Ammon's horn (tissue), 1 donor: ENCODE measurements at regions not wholly inside any gene's neighbourhood (a gene's known extent, or its start where the extent isn't known, plus 50 kb on each side); places are given as distances from the start of the nearest gene placed in this dataset.
"Not testable (repeated sequence)": the region's sequence is repeated elsewhere in the genome, so short reads cannot be mapped to it uniquely, and the experiment has no call there.

Source experiments
- DNase-seq: peaks from one replicate; pipeline ENCODE4 v3.0.0-alpha.2; 2016; ENCODE audit warnings: low spot score

- no peak for DNase-seq
Observed at GRCh38 chr16:79864032-79864780, 263.7 kb upstream of the MAF start.

GRCh38 chr16:79863128-79864031 is 262.8 kb upstream of the MAF start:
- no peak for DNase-seq

- DNase-seq: no peak
Observed at GRCh38 chr16:79862601-79863000, 262.1 kb upstream of the MAF start.

- no peak for DNase-seq
Observed at GRCh38 chr16:79856581-79856980, 256.0 kb upstream of the MAF start.

- DNase-seq: no peak
Observed at GRCh38 chr16:79850348-79850747, 249.8 kb upstream of the MAF start.

GRCh38 chr16:79849119-79849518 is 248.6 kb upstream of the MAF start:
- no peak for DNase-seq

- DNase-seq: no peak
Observed at GRCh38 chr16:79848719-79849118, 248.2 kb upstream of the MAF start.

- no peak for DNase-seq
Observed at GRCh38 chr16:79847569-79847968, 247.0 kb upstream of the MAF start.

- no peak for DNase-seq
Observed at GRCh38 chr16:79847101-79847500, 246.6 kb upstream of the MAF start.

GRCh38 chr16:79845734-79846135 is 245.2 kb upstream of the MAF start:
- DNase-seq: no peak

- no peak for DNase-seq
Observed at GRCh38 chr16:79845033-79845733, 244.6 kb upstream of the MAF start.

GRCh38 chr16:79844603-79845002 is 244.1 kb upstream of the MAF start:
- DNase-seq: no peak

GRCh38 chr16:79843631-79844043 is 243.1 kb upstream of the MAF start:
- no peak for DNase-seq

- DNase-seq: no peak
Observed at GRCh38 chr16:79843145-79843544, 242.6 kb upstream of the MAF start.

GRCh38 chr16:79842197-79842596 is 241.7 kb upstream of the MAF start:
- no peak for DNase-seq

GRCh38 chr16:79839466-79840341 is 239.2 kb upstream of the MAF start:
- DNase-seq: no peak

- DNase-seq: peak; percentile 17
Observed at GRCh38 chr16:79838496-79839259, 238.1 kb upstream of the MAF start.

GRCh38 chr16:79836144-79836543 is 235.6 kb upstream of the MAF start:
- DNase-seq: no peak

GRCh38 chr16:79835194-79835593 is 234.7 kb upstream of the MAF start:
- DNase-seq: no peak

GRCh38 chr16:79834720-79835119 is 234.2 kb upstream of the MAF start:
- no peak for DNase-seq

GRCh38 chr16:79834003-79834402 is 233.5 kb upstream of the MAF start:
- not testable (repeated sequence) for DNase-seq
